Hepatocyte (in vitro differentiated cells): ENCODE measurements at regions not wholly inside any gene's neighbourhood (a gene's known extent, or its start where the extent isn't known, plus 50 kb on each side); places are given as distances from the start of the nearest gene placed in this dataset.

ENCODE experiments used
- DNase-seq: peaks from one replicate; pipeline ENCODE4 v3.0.0-alpha.2; 2016; ENCODE audit warnings: low spot score
- H2AFZ ChIP-seq: fragments of 200-600 bp; sonication (generic); 2 replicates; pipeline ENCODE4 v1.6.0; 2016; ENCODE audit warnings: antibody characterized with exemption, mild to moderate bottlenecking
- H3K27ac ChIP-seq: fragments of 200-600 bp; sonication (generic); 2 replicates; pipeline ENCODE4 v1.5.1; 2016; ENCODE audit warnings: mild to moderate bottlenecking
- H3K27me3 ChIP-seq: fragments of 200-600 bp; sonication (generic); 2 replicates; pipeline ENCODE4 v1.6.1; 2016
- H3K36me3 ChIP-seq: fragments of 200-600 bp; sonication (generic); replicated peaks from 2 replicates; pipeline ENCODE4 v1.5.1; 2016; ENCODE audit warnings: low read depth; ENCODE audit not compliant: insufficient read depth
- H3K4me1 ChIP-seq: fragments of 200-600 bp; sonication (generic); 2 replicates; pipeline ENCODE4 v1.5.1; 2016; ENCODE audit warnings: mild to moderate bottlenecking, moderate library complexity; ENCODE audit not compliant: insufficient read depth
- H3K4me2 ChIP-seq: fragments of 200-600 bp; sonication (generic); 2 replicates; pipeline ENCODE4 v1.6.0; 2016
- H3K4me3 ChIP-seq: fragments of 200-600 bp; sonication (generic); 2 replicates; pipeline ENCODE4 v1.5.1; 2016; ENCODE audit warnings: mild to moderate bottlenecking
- H3K79me2 ChIP-seq: fragments of 200-600 bp; sonication (generic); 2 replicates; pipeline ENCODE4 v1.6.0; 2017; ENCODE audit warnings: mild to moderate bottlenecking
- H3K9me2 ChIP-seq: fragments of 200-600 bp; sonication (generic); replicated peaks from 2 replicates; pipeline ENCODE4 v1.6.0; 2017; ENCODE audit warnings: mild to moderate bottlenecking; ENCODE audit not compliant: insufficient read depth
- H3K9me3 ChIP-seq: fragments of 200-600 bp; sonication (generic); 2 replicates; pipeline ENCODE4 v1.5.1; 2016; ENCODE audit warnings: low read depth, mild to moderate bottlenecking
- H4K20me1 ChIP-seq: fragments of 200-600 bp; sonication (generic); 2 replicates; pipeline ENCODE4 v1.6.0; 2016; ENCODE audit warnings: mild to moderate bottlenecking; ENCODE audit not compliant: insufficient read depth, poor library complexity, severe bottlenecking
- EZH2 ChIP-seq: fragments of 200-600 bp; sonication (generic); IDR thresholded peaks from 2 replicates; pipeline ENCODE4 v1.6.1; 2016; ENCODE audit warnings: antibody characterized with exemption, mild to moderate bottlenecking, borderline replicate concordance
- EZH2phosphoT487 ChIP-seq: fragments of 200-600 bp; sonication (generic); IDR thresholded peaks from one replicate; pipeline ENCODE4 v1.6.1; 2018; ENCODE audit warnings: antibody characterized with exemption, mild to moderate bottlenecking, low read depth, moderate library complexity; ENCODE audit not compliant: unreplicated experiment, severe bottlenecking
- WGBS: methylation state at CpG from one replicate; pipeline ENCODE4 v1.1.6; 2016; ENCODE audit warnings: low lambda C conversion rate; ENCODE audit errors: missing lambda C conversion rate; 5-methylcytosine and 5-hydroxymethylcytosine counted together
- TF ChIP-seq, protein P1 (sequence below): fragments of 200-600 bp; sonication (generic); IDR thresholded peaks from 2 replicates; pipeline ENCODE4 v1.5.1; 2016; ENCODE audit warnings: antibody characterized with exemption, mild to moderate bottlenecking; ENCODE audit not compliant: poor library complexity

DNA sequence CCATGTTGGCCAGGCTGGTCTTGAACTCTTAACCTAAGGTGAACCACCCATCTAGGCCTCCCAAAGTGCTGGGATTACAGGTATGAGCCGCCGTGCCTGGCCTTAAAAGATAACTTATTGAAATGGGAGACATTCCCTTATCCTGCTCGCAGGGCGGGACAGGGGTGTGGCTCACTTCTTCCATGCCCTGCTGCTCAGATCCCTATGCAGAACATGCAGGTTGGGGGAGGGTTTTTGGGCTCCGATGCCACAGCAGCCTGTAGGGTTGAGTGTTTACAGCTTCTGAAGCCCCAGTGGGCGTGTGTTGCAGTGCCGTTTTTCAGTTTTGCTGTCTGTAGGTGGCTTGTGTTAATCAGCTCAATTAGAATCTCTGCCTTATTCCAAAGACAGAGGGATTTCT is 108.0 kb upstream of the BRINP1 start:
- Histone ChIP-seq H3K4me3 (no peak overlapping the region), H3K36me3 (no peaks in the 10 kb centered on the region), H2AFZ (no peak overlapping the region), H3K4me1 (no peaks in the 10 kb centered on the region), H3K27ac (no peak overlapping the region), H3K27me3 (no peaks in the 10 kb centered on the region), H4K20me1 (no peaks in the 10 kb centered on the region), H3K79me2 (no peaks in the 10 kb centered on the region), H3K4me2 (no peak overlapping the region), H3K9me2 (no peaks in the 10 kb centered on the region), H3K9me3 (no peaks in the 10 kb centered on the region)
- no peak for DNase-seq
- 85% methylated on average over 7 of the region's 7 CpGs for WGBS
- TF ChIP-seq EZH2: no peak
- TF ChIP-seq, protein P1, sequence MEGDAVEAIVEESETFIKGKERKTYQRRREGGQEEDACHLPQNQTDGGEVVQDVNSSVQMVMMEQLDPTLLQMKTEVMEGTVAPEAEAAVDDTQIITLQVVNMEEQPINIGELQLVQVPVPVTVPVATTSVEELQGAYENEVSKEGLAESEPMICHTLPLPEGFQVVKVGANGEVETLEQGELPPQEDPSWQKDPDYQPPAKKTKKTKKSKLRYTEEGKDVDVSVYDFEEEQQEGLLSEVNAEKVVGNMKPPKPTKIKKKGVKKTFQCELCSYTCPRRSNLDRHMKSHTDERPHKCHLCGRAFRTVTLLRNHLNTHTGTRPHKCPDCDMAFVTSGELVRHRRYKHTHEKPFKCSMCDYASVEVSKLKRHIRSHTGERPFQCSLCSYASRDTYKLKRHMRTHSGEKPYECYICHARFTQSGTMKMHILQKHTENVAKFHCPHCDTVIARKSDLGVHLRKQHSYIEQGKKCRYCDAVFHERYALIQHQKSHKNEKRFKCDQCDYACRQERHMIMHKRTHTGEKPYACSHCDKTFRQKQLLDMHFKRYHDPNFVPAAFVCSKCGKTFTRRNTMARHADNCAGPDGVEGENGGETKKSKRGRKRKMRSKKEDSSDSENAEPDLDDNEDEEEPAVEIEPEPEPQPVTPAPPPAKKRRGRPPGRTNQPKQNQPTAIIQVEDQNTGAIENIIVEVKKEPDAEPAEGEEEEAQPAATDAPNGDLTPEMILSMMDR: no peak
- no peak for TF ChIP-seq EZH2phosphoT487

DNA sequence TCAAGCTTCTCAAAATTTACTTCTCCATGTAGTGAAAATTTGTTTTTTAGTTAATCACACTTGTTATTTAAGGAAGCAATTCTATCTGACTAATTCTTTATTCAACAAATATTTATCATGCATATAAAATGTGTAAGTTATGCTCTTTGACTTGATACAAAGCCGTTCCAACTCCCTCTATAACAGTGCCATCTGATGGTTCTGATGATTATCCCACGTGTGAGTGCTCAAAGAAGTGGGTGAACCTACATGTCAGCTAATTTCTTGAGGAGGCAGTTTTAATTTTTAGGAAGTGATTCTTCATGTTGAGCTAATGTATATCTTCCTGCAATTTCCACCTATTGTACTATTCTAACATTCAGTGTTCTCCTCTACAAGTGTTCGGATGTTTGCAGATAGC is 88.8 kb upstream of the BRINP1 start:
- Histone ChIP-seq H3K4me1 (no peaks in the 10 kb centered on the region), H3K79me2 (no peaks in the 10 kb centered on the region), H3K27me3 (no peaks in the 10 kb centered on the region), H3K36me3 (no peaks in the 10 kb centered on the region), H3K4me3 (no peak overlapping the region), H4K20me1 (no peaks in the 10 kb centered on the region), H3K27ac (no peak overlapping the region), H3K9me3 (no peaks in the 10 kb centered on the region), H2AFZ (no peak overlapping the region), H3K9me2 (no peaks in the 10 kb centered on the region), H3K4me2 (no peak overlapping the region)
- DNase-seq: no peak
- no peak for TF ChIP-seq EZH2
- WGBS: 60% methylated on average over 3 of the region's 3 CpGs

DNA sequence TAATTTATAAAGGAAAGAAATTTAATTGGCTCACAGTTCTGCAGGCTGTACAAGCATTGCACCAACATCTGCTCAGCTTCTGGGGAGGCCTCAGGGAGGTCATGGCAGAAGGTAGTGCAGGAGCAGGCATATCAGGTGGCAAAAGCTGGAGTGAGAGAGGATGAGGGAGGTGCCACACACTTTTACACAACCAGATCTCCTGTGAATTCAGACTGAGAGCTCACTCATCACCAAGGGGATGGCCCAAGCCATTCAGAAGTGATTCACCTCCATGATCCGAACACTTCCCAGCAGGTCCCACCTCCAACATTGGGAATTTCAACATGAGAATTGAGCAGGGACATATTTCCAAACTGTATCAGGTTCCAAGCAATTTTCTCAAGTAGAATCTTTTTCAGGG is 84.7 kb upstream of the BRINP1 start:
- Histone ChIP-seq H3K4me2 (no peak overlapping the region), H3K4me3 (no peak overlapping the region), H3K4me1 (no peaks in the 10 kb centered on the region), H3K9me2 (no peaks in the 10 kb centered on the region), H3K79me2 (no peaks in the 10 kb centered on the region), H3K36me3 (no peaks in the 10 kb centered on the region), H2AFZ (no peak overlapping the region), H3K27ac (no peak overlapping the region), H3K9me3 (no peaks in the 10 kb centered on the region), H4K20me1 (no peaks in the 10 kb centered on the region), H3K27me3 (no peaks in the 10 kb centered on the region)
- TF ChIP-seq EZH2: no peak
- WGBS: 95% methylated on average over 1 of the region's 1 CpG
- no peak for DNase-seq

DNA sequence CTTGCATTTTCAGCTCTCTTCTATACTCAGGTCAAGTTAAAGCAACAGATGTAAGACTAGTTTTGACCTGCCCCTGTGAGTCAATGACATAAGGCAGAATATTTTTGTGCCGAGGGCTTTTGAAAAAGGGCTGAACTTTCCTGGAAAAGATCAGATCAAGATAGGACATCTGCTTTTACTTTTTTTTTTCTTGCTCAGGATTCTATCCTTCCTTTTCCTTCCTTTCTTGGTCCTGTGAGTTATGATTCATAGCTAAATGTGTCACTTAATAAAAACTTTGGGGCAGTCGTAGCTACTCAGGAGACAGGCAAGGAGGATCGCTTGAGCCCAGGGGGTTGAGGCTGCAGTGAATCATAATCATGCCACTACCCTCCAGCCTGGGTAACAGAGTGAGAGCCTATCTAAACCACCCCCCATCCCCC is 84.3 kb upstream of the BRINP1 start:
- no peaks in the 10 kb centered on the region for H3K9me3 ChIP-seq
- H3K27ac ChIP-seq: no peak overlapping the region
- WGBS: 49% methylated on average over 3 of the region's 3 CpGs
- no peak overlapping the region for H3K4me3 ChIP-seq
- DNase-seq: no peak
- H3K9me2 ChIP-seq: no peaks in the 10 kb centered on the region
- no peak overlapping the region for H3K4me2 ChIP-seq
- H3K79me2 ChIP-seq: no peaks in the 10 kb centered on the region
- H3K4me1 ChIP-seq: no peaks in the 10 kb centered on the region
- TF ChIP-seq EZH2 (no peak), EZH2phosphoT487 (no peak)
- TF ChIP-seq, protein P1: no peak
- no peaks in the 10 kb centered on the region for H3K27me3 ChIP-seq
- no peaks in the 10 kb centered on the region for H4K20me1 ChIP-seq
- no peaks in the 10 kb centered on the region for H3K36me3 ChIP-seq
- no peak overlapping the region for H2AFZ ChIP-seq

DNA sequence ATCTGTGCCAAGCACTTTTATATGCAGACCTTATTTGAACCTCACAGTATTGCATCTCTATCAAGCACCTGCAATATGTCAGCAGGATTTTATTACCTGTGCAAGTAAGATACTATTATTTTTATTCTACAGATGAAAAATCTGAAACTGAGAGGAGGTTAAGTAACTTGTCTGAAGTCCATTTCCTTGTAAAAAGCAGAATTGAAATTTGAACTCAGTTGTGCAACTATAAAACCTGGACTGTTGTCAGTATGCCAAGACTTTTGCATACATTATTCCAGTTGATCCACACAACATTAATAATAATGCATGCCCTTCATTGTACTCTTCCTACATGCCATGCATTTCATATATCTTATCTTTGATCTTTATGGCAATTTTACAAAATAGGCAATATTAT is 82.2 kb upstream of the BRINP1 start:
- Histone ChIP-seq H3K4me1 (no peaks in the 10 kb centered on the region), H3K27me3 (no peaks in the 10 kb centered on the region), H3K4me3 (no peak overlapping the region), H3K9me2 (no peaks in the 10 kb centered on the region), H3K27ac (no peak overlapping the region), H2AFZ (no peak overlapping the region), H3K4me2 (no peak overlapping the region), H3K79me2 (no peaks in the 10 kb centered on the region), H3K36me3 (no peaks in the 10 kb centered on the region), H4K20me1 (no peaks in the 10 kb centered on the region), H3K9me3 (no peaks in the 10 kb centered on the region)
- no peak for DNase-seq
- TF ChIP-seq, protein P1: no peak
- no peak for TF ChIP-seq EZH2phosphoT487
- TF ChIP-seq EZH2: no peak
